SK-MEL-5 (cell line): ENCODE measurements at regions not wholly inside any gene's neighbourhood (a gene's known extent, or its start where the extent isn't known, plus 50 kb on each side); places are given as distances from the start of the nearest gene placed in this dataset.
"Not testable (repeated sequence)": the region's sequence is repeated elsewhere in the genome, so short reads cannot be mapped to it uniquely, and the experiment has no call there.

ENCODE experiments used
- DNase-seq: peaks from one replicate; pipeline ENCODE4 v3.0.0-alpha.2; 2016; ENCODE audit warnings: low read depth, low spot score
- in situ Hi-C: cut with HindIII; loops from 2 replicates; pipeline ENCODE4 v1.10.0; 2016; ENCODE audit warnings: low sequenced_read_pairs, high pct_unique_total_duplicates, low pct_unique_long_range_greater_than_20kb

GRCh38 chr9:78707481-78707991, 410.6 kb downstream of the PSAT1 start:
- DNase-seq, result peak; percentile 4
- in situ Hi-C loops, result no loop called here

DNA sequence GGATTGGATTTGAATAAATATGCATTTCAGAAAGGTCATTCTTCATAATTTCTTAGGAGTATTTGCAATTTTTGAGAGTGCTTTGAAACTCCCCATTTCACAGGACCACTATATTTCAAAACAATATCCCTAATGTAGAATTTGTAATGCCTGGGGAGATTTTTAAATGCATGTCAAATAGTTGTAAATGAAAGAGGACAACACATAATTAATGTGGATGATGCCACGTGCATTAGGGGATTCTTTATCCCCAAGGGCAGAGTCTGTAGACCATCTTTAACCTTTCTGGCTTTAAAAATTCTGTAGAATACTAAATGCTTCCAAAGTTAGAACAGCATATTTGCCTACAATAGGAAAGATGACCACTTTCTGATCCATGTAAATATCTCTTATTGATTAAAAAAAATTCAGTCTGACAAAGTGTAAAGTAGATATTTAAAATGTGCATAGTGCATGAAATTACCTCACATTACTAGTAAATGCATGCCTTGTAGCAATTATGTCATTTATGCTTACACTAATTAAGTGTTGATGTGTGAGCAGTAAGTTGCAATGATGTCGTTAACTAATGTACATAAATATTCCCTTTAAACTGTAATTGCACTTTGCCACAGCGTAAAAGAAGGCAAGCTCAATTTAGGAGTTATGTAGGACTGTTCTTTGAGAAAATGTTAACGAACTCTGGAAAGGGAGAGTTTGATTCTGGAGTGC, 416.1 kb downstream of the PSAT1 start:
- in situ Hi-C loops, result no loop called here
- DNase-seq, result no peak

- in situ Hi-C loops, result no loop called here
- DNase-seq, result no peak
Observed at GRCh38 chr9:78713614-78714405, 416.9 kb downstream of the PSAT1 start.

- in situ Hi-C loops, result no loop called here
- no peak for DNase-seq
Observed at GRCh38 chr9:78714576-78714975, 417.7 kb downstream of the PSAT1 start.

GRCh38 chr9:78719029-78719428, 422.1 kb downstream of the PSAT1 start:
- in situ Hi-C loops, DNase-seq: not testable (repeated sequence)

DNA sequence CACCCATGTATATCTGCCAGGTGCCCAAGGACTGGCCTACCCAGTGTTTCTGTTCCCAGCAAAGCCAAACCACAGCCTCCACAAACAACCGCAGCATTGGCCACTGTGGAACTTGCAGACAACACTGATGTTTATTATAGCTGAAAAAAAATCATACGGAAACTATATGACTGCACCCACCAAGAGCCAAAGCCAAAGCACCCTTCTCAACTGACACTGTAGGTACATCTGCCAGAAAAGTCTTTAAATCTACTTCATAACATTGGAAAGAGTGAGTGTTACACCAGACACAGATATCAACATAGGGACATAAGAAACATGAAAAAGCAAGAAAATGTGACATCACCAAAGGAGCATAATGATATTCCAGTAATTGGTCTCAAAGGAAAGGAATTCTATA, 428.0 kb downstream of the PSAT1 start:
- no peak for DNase-seq
- in situ Hi-C loops, result no loop called here

DNA sequence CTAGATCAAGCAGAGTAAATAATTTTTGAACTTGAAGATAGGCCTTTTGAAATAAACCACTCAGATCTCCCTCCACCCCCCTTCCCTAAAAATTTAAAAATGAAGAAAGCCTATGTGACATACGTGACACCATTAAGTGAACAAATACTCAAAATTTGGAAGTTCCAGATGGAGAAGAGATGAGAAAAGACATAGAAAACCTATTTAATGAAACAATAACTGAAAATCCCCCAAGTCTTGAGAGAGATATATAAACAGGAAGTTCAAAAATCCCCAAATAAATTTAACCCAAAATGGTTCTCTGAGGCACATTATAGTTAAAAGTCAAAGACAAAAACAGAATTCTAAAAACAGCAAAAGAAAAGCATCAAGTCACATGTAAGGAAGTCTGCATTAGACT, 428.6 kb downstream of the PSAT1 start:
- in situ Hi-C loops, result no loop called here
- DNase-seq, result no peak

GRCh38 chr9:78745331-78745730, 448.4 kb downstream of the PSAT1 start:
- no peak for DNase-seq
- in situ Hi-C loops, result no loop called here

DNA sequence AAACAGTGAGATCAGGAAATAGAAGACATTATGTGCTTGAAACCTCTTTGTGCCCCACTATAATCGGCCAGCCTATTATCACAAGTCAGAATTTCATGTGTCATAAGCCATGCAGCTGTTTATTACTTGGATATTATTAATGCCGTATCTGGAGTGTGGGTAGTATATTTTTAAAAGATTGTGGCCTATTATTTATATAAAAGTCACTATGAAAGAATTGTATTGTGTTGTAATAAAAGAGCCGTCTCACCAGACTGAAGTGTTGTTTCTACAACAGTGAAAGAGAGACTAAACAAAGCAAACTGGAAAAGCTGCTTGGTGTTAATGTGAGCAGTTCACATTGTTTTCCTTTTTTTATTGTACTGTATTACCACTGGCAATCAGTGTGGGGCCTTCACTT, 449.1 kb downstream of the PSAT1 start:
- in situ Hi-C loops, result no loop called here

GRCh38 chr9:78753039-78753438, 456.1 kb downstream of the PSAT1 start:
- no peak for DNase-seq
- in situ Hi-C loops, result no loop called here

More for the DNA sequence above, 449.1 kb downstream of the PSAT1 start:
- DNase-seq, result peak; percentile 4

DNA sequence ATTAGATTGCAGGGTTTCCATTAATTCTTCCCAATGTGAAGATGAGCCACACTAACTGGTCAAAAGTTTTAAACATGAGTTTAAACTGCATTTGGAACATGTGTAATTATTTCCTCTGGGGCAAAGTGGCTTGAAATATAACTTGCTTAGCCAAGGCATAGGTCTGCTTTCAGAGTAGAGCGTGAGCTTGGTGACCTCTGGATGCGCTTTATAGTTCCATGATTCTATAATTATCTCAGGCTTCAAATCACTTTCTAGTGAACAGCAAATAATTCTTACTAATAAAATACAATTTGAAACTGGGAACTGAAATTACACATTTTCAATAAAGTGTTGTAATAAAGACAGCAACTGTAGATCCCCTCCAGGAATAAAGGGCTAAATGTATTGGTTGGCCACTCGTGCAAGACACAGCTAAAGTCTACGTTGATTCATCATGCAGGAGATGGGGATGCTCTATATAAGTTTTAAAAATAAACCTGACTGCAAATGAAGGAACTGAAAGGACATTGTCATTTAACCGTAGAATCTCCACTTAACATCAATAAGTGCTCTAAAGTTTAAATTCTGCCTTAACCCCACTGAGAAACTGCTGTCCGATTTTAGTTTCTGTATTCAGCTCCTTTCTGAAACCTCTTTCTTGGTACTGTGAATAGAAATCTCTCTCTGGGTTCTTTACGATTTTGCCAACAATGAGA, 460.0 kb downstream of the PSAT1 start:
- DNase-seq, result no peak
- in situ Hi-C loops, result no loop called here

DNA sequence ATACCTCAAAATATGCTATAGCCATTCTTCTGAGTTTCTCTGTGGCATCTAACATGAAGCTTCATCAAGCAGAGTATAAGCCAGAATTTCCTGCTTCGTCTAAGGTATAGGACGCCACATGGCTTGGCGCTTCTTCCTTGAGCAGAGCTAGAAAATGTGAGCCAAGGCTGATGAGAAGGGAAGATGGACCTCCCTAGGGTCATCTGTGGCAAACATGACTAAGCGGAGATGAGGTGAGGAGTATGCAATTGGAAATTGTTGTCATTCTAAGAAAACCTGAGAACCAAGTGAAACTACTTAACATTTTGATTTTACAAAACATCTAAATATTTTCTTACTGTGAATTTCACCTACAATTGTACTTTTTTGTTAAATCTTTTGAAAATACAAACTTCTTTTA, 466.5 kb downstream of the PSAT1 start:
- no peak for DNase-seq
- in situ Hi-C loops, result no loop called here

GRCh38 chr9:78765861-78766260, 468.9 kb downstream of the PSAT1 start:
- in situ Hi-C loops, result no loop called here

DNA sequence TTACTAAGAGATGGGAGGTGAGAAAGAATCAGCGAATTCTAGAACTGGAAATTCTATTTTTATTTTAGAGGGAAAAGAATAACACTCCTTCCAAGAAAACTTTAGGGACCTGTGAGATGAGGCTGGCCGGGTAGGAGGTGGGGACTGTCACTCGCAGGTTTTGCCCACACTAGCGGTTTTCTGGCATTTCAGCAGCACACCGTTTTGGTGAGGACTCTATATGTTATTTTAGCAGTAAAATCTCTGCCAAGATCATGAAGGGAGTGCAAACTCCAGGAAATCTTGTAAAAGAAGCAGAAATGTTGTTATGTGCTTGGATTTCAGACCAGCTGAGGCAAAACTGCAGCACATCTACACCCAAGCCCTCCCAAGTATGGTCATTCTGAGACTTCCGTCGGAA, 470.6 kb downstream of the PSAT1 start:
- no peak for DNase-seq
- in situ Hi-C loops, result no loop called here

More at GRCh38 chr9:78765861-78766260, 468.9 kb downstream of the PSAT1 start:
- DNase-seq, result no peak

- DNase-seq, result no peak
- in situ Hi-C loops, result no loop called here
Observed at GRCh38 chr9:78769690-78770089, 472.8 kb downstream of the PSAT1 start.

DNA sequence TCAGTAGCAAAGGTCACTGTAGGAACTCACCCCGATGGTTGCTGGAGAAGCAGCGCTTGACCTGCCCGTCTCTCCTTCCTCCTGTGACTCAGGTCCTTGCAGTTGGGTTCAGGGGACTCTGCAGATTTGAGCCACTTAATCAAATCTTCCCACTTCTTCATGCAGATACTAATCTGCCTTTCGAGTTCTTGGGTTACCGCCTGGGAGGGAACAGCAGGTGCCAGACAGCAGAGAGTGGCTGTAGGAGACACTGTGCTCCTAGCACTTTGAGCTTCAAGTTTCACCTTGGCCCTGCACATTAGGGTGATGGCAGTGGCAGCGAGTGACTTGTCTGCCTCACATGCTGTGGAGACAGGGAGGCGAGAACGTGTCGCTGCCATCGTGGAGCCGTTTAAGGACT, 478.3 kb downstream of the PSAT1 start:
- in situ Hi-C loops, result no loop called here
- no peak for DNase-seq

DNA sequence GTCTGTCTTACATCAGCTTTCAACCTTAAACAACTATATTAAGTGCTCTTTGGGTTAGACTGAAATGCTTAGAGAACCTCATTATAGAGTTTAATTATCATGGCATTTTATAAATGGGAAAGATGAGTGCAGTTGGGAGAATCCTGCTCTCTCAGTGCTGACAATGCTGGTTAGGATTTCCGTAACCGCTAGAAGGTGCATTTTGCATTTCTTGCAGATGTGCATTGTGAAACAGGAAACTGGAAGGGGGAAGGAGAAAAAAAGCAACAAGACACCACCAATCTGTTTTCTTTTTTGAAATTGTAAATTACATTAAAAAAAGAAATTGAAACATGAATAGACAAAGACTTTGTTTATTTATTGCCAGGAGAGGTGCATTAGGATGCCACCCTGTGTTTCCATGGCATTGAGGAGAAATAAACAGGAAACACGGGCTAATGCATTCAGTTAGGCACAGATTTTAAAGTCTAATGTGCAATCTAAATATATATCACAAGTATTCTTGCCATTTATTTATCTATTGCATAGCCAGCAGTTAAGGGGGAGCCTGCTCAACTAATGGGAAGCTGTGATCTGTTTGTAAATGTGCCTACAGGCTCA, 478.9 kb downstream of the PSAT1 start:
- in situ Hi-C loops, result no loop called here
- no peak for DNase-seq

- DNase-seq, result no peak
- in situ Hi-C loops, result no loop called here
Observed at GRCh38 chr9:78777747-78778146, 480.8 kb downstream of the PSAT1 start.
